ENCODE measurements at regions not wholly inside any gene's neighbourhood (a gene's known extent, or its start where the extent isn't known, plus 50 kb on each side); places are given as distances from the start of the nearest gene placed in this dataset.
A peak's percentile ranks its signal among the peaks of the same experiment; 100 is the strongest.

DNA sequence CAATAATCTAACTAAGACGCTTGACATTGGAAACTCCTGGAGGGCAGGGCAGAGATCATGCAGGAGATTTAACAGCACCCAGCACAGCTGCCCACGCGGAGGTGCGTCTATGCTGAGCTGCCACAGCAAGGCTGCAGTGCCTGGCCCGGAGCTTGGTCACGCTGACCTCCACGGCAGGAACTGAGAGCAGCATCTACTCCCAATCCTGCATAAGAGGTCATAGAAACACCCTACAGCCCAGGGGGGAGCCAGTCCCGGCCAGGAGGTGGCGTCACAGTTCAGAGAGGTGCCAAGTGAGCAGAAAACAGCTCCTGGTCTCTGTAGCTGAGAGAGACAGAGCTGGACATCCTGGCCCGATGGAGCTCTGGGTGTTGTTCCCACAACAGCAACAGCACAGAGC is 121.1 kb upstream of the TMEM45B start:
- TF ChIP-seq ZBTB7A (IDR thresholded peaks at IDR 0.05; ENCODE audit: low read depth) (no peak), NFIC (IDR thresholded peaks at IDR 0.05) (no peak), EP300 (IDR thresholded peaks at IDR 0.05; ENCODE audit: borderline replicate concordance) (no peak), RAD21 (IDR thresholded peaks at IDR 0.05; ENCODE audit: low read depth) (peak; percentile 38; the same call in 1 of the 2 replicates), CEBPB (IDR thresholded peaks at IDR 0.05) (no peak), YY1 (IDR thresholded peaks at IDR 0.05; ENCODE audit: low read depth) (no peak)

DNA sequence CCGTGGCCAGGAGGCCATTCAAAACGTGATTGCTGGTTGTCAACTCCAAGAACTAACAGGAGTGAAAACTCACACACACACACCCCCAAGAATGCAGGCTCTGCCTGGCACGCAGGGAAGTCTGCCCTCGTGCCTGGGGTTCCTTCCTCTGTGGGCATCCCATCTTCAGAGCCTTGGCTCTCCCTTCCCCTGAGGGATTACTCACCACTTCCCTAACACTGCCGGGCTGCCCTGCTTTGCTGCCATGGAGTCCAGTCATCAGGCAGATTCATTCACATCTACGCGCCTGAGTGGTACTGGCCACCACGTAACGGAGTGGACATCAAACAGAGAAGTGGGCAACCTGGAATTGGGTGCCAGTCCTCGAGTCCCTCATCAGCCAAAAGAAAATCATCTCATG is 120.7 kb upstream of the TMEM45B start:
- TF ChIP-seq, protein P1, sequence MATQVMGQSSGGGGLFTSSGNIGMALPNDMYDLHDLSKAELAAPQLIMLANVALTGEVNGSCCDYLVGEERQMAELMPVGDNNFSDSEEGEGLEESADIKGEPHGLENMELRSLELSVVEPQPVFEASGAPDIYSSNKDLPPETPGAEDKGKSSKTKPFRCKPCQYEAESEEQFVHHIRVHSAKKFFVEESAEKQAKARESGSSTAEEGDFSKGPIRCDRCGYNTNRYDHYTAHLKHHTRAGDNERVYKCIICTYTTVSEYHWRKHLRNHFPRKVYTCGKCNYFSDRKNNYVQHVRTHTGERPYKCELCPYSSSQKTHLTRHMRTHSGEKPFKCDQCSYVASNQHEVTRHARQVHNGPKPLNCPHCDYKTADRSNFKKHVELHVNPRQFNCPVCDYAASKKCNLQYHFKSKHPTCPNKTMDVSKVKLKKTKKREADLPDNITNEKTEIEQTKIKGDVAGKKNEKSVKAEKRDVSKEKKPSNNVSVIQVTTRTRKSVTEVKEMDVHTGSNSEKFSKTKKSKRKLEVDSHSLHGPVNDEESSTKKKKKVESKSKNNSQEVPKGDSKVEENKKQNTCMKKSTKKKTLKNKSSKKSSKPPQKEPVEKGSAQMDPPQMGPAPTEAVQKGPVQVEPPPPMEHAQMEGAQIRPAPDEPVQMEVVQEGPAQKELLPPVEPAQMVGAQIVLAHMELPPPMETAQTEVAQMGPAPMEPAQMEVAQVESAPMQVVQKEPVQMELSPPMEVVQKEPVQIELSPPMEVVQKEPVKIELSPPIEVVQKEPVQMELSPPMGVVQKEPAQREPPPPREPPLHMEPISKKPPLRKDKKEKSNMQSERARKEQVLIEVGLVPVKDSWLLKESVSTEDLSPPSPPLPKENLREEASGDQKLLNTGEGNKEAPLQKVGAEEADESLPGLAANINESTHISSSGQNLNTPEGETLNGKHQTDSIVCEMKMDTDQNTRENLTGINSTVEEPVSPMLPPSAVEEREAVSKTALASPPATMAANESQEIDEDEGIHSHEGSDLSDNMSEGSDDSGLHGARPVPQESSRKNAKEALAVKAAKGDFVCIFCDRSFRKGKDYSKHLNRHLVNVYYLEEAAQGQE (IDR thresholded peaks at IDR 0.05; ENCODE audit: low read depth), result no peak
- TF ChIP-seq TAF1 (IDR thresholded peaks at IDR 0.05; ENCODE audit: low read depth), result no peak
- no peak for TF ChIP-seq RAD21 (IDR thresholded peaks at IDR 0.05; ENCODE audit: low read depth)

DNA sequence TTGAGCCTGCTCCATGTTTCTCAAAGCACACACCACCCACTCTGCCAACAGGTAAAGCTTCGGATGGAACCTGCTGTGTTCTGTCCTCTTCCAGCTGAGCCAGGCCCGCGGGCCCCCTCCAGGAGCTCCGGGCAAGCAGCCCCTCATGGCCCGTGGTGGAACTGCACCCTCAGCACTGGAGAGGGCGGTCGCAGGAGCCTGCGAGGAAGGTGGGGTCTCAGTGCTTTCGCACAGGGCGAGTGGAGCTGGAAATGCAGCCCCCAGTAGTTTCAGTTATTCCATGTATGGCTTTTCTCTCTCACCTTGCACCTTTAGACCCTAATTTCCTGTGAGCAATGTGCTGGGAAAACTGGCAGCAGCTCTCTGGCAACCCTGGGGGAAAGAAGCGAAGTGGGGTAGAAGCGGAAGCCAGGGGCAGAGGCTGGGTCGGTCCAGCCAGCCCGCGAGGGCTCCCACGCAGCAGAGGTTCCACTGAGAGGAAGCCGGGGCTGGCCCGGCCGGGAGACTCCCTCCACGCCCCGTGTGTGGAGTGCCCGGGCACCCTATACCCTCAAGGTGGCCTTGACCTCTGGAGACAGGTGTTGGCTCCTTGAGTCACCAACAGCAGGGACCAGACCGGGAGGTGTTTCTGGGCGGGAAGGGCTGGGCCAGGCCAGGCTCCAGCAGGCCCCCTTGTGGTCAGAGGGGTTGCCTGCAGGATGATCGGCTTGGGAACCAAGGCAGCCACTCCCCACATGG is 119.9 kb upstream of the TMEM45B start:
- TF ChIP-seq RAD21 (IDR thresholded peaks at IDR 0.05; ENCODE audit: low read depth) (peak; percentile 61), TEAD4 (IDR thresholded peaks at IDR 0.05) (no peak)

DNA sequence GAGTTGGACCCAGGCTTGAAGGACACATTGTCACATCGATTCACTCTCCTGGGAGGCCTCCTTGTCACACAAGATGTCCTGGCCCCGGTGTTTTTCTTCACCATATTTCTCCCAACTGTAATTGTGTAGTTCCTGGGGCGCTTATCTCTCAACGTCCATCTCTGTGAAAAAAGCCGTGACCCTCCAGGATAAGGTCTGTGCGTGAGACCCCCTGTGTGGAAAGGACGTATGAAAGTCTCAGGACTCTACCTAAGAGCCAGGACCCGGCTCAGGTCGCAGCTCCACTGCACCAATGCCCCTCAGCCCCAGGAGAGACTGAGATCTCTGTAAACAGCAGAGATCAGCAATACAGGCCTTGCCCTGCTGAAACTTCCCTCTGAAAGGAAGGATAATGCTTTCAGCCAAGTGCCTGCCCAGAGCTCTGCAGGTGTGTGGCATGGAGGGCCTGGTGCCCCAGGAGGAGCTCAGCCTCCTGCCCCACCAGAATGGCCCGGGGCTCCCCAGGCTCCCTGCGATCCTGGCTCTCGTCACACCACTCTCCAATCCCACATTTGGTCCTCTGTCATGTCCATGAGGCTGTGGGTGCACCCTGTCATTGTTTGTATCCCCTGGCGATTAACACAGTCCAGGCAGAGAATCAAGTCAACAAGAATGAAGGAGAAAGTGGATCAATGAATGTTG is 119.2 kb upstream of the TMEM45B start:
- no peak for TF ChIP-seq ZBTB7A (IDR thresholded peaks at IDR 0.05; ENCODE audit: low read depth)
- TF ChIP-seq, protein P2, sequence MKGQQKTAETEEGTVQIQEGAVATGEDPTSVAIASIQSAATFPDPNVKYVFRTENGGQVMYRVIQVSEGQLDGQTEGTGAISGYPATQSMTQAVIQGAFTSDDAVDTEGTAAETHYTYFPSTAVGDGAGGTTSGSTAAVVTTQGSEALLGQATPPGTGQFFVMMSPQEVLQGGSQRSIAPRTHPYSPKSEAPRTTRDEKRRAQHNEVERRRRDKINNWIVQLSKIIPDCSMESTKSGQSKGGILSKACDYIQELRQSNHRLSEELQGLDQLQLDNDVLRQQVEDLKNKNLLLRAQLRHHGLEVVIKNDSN (IDR thresholded peaks at IDR 0.05), result no peak
- TF ChIP-seq NFIC (IDR thresholded peaks at IDR 0.05), result no peak
- no peak for TF ChIP-seq CEBPB (IDR thresholded peaks at IDR 0.05)
- TF ChIP-seq, protein P1 (IDR thresholded peaks at IDR 0.05; ENCODE audit: low read depth), result no peak
- TF ChIP-seq, protein P3, sequence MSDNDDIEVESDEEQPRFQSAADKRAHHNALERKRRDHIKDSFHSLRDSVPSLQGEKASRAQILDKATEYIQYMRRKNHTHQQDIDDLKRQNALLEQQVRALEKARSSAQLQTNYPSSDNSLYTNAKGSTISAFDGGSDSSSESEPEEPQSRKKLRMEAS (IDR thresholded peaks at IDR 0.05), result no peak
- TF ChIP-seq FOXM1 (IDR thresholded peaks at IDR 0.05; ENCODE audit: borderline replicate concordance, low read depth), result no peak
- TF ChIP-seq RAD21 (IDR thresholded peaks at IDR 0.05; ENCODE audit: low read depth), result no peak
- TF ChIP-seq EP300 (IDR thresholded peaks at IDR 0.05; ENCODE audit: borderline replicate concordance), result no peak
- no peak for TF ChIP-seq EGR1 (IDR thresholded peaks at IDR 0.05)
- no peak for TF ChIP-seq TAF1 (IDR thresholded peaks at IDR 0.05; ENCODE audit: low read depth)
- no peak for TF ChIP-seq YY1 (IDR thresholded peaks at IDR 0.05; ENCODE audit: low read depth)

DNA sequence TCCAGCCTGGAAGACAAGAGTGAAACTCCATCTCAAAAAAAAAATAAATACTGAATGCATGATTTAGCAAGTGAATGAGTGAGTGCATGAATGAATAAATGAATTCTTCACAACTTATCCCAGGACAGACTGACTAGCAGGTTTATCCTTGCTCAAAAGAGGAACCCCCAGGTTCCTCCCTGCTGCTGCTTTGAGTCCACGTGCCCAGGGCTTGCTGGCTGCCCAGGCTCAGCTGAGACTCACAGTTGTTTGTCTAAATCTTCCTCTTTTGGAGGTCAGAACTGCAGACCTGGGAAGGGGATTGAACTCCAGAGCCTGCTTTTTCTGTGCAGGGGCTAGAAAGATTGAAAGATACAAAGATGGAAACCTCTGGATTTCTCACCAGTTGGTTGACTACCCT is 117.4 kb upstream of the TMEM45B start:
- TF ChIP-seq CREB1 (IDR thresholded peaks at IDR 0.05; ENCODE audit: low read depth) (no peak), YY1 (IDR thresholded peaks at IDR 0.05; ENCODE audit: low read depth) (no peak), NFIC (IDR thresholded peaks at IDR 0.05) (no peak), EP300 (IDR thresholded peaks at IDR 0.05; ENCODE audit: borderline replicate concordance) (no peak), EGR1 (IDR thresholded peaks at IDR 0.05) (no peak), ZBTB7A (IDR thresholded peaks at IDR 0.05; ENCODE audit: low read depth) (no peak), RAD21 (IDR thresholded peaks at IDR 0.05; ENCODE audit: low read depth) (no peak), TEAD4 (IDR thresholded peaks at IDR 0.05) (no peak), TAF1 (IDR thresholded peaks at IDR 0.05; ENCODE audit: low read depth) (no peak), CEBPB (IDR thresholded peaks at IDR 0.05) (no peak), TCF12 (IDR thresholded peaks at IDR 0.05; ENCODE audit: low read depth) (no peak)
- TF ChIP-seq, protein P3 (IDR thresholded peaks at IDR 0.05), result no peak
- TF ChIP-seq, protein P1 (IDR thresholded peaks at IDR 0.05; ENCODE audit: low read depth), result no peak
- TF ChIP-seq, protein P2 (IDR thresholded peaks at IDR 0.05), result no peak

All from Ishikawa (cell line).